ENCODE measurements at regions not wholly inside any gene's neighbourhood (a gene's known extent, or its start where the extent isn't known, plus 50 kb on each side); places are given as distances from the start of the nearest gene placed in this dataset.
A peak's percentile ranks its signal among the peaks of the same experiment; 100 is the strongest.

DNA sequence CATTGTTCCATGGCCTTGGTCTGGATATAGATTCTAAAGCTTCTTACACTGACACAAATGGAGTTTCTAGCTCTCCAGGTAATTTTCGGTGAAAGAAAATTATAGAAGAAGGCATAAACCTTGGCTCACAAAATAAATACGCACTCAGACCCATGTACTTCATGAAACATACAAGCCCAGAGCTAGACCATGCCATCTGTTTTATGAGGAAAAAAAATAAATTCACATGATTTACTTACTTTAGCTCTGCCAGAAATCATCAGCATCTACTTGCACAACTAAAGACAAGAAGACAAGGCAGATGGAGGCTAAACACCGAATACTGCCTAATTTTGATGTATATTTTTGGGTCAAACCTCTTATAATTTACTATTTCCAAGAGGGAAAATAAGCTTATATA lies 197.4 kb upstream of the KLF14 start:
- no peak for FAIRE-seq

DNA sequence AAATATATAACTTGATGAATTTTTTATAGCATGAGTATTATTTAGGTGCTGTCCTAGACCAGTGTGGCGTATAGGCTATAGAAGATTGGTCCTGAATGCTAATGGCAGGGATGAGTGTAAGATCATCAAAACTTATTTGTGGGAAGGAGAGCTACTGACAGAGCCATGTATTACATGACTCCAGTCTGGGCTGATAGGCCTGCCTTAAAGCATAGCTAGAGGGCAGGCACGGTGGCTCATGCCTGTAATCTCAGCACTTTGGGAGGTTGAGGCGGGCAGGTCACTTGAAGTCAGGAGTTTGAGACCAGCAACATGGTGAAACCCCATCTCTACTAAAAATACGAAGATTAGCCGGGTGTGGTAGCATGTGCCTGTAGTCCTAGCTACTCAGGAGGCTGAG lies 198.1 kb upstream of the KLF14 start:
- FAIRE-seq: no peak

DNA sequence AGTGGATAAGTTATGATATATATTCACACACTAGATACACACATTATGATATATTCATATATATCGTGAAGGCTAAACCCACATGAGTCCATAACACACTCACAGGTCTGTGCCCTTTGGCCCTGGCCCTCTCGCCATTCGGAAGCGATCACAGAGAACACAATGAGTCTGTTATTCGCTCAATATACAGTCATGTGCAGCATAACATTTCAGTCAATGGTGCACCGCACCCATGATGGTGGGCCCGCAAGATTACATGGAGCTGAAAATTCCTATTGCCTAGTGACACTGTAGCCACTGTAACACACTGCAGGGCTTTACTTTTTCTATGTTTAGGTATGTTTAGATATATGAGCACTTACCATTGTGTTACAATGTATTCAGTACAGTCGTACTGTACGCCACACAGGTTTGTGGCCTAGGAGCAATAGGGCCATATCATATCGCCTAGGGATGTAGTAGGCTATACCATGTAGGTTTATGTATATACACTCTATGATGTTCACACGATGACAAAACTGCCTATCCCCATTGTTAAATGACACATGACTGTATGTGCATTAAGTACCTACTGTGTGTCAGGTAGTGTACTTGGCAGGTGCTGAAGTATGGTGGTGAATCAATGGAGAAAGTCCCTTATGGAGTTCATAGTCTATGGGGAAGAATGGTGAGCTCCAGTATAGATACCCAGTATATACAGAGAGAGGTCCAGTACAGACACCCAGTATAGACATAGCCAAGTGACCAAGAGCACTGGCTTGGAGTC lies 198.8 kb upstream of the KLF14 start:
- no peak for FAIRE-seq

DNA sequence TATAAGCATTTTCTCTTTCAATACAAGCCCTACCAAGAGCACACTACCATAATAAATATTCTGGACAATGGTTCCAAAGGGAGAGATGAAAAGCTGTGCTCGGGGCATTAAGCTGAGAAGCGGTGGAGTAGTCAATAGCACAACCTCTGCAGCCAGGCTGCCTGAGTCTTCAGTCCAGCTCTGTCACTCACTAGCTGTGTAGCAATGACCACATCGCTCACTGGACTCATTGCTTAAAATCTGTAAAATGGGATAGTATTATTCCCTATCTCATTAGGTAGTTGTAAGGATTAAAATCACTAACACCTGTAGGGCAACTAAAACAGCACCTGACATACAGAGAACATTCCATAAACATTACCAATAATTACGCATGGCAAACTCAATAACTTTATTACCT lies 199.9 kb upstream of the KLF14 start:
- no peak for FAIRE-seq

DNA sequence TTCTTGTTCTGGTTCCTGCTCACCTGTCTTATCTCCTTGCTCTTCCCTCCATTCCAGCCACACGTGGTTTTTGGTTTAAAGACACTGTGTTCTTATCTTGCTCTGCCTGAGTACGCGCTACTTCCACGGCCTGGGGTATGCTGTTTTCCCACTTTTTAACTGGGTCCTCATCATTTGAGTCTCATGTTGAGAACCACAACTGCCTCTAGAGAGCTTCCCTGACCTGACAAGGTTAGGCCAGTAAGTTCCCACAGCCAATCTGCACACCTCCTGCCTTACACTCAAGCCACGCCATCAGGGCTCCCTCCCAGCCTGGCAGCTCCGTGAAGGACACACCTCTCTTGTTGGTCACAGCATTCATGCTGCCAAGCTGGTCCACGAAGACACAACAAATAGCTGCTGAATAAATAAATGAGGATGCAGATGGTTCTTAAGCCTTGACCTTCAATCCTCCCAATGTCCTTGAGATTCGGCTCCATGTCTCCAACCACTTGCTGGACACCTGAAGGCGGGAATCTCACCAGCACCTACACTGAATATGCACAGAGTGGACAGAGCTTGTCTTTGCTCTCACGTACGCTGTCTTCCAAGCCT lies 201.7 kb upstream of the KLF14 start:
- no peak for FAIRE-seq

DNA sequence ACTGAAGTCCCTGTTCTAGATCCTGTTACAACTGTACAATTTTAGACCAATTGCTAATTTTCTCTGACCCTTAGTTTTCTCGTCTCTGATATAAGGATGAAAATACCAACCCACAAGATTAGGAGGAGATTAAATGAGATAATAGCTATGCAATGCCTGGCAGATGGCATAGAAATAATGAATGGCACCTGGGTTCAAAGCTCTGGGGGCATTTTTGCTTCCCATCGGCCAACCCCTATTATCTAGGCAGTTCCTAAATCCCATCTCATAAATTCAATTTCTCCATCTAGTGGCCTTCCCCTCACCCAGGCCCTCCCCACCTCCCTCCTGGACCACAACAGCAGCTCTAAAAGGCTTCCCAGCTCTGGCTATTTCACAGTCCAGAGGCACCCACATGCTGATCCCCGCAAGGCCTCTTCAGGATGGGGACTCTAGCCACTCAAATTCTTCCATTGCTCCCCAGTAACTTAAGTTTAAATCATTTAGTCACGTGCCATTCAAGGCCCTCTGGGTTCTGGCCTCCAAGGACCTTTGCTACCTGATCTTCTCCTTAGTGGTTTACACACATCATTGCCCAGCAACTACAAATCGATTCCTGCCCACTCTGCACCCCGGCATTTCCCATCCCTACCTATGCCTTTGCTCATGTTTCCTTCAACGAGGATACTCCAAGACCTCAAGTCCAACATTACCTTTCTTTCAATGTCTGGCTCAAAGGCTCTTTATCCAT lies 202.4 kb upstream of the KLF14 start:
- no peak for FAIRE-seq

DNA sequence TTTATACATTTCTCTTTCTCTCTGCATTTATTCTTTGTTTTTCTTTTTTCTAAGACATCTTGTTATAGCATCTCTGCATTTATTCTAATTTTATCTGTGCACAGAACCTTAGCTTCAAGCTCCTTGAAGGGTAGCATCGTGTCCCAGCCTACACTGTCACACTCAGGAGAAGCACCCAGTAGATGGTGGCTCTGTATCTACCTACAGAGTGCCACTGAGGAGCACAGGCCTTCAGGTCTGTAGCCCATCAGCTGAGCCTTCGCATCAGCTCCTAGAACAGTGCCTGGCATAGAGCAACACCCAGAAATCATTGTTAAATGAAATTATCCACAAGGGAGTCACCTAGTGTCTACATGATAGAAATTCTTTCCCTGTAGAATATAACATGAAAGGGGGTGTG lies 203.0 kb upstream of the KLF14 start:
- no peak for FAIRE-seq

DNA sequence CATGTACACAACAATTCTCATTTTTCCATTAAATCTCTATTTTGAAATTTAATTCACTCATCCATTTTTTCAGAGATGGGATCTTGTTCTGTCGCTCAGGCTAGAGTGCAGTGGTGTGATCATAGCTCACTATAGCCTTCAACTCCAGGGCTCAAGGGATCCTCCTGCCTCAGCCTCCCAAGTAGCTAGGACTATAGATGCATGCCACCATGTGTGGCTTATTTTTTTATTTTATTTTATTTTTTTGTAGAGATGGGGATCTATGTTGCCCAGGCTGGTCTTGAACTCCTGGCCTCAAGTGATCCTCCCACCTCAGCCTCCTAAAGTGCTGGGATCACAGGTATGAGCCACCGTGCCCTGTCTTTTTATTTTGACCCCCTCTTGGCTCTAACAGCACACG lies 203.8 kb upstream of the KLF14 start:
- no peak for FAIRE-seq

DNA sequence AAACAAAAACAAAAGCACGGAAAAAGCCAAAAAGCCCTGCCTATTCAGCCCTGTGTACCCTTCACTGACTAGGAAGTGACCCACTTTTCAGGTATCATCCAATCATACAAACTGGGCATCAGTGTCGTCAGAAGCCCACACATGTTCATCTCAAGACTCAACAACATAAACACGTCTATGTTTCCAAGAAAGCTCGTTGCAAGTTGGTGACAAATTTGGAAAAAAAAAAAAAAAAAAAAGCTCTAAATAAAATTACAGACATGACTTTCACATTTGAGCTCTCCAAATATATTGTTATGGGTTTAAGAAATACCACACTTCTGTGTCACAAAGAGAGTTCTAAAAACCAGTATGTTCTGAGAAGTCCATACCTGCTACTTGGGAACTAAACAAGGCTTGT lies 204.7 kb upstream of the KLF14 start:
- peak; percentile 60 for FAIRE-seq

DNA sequence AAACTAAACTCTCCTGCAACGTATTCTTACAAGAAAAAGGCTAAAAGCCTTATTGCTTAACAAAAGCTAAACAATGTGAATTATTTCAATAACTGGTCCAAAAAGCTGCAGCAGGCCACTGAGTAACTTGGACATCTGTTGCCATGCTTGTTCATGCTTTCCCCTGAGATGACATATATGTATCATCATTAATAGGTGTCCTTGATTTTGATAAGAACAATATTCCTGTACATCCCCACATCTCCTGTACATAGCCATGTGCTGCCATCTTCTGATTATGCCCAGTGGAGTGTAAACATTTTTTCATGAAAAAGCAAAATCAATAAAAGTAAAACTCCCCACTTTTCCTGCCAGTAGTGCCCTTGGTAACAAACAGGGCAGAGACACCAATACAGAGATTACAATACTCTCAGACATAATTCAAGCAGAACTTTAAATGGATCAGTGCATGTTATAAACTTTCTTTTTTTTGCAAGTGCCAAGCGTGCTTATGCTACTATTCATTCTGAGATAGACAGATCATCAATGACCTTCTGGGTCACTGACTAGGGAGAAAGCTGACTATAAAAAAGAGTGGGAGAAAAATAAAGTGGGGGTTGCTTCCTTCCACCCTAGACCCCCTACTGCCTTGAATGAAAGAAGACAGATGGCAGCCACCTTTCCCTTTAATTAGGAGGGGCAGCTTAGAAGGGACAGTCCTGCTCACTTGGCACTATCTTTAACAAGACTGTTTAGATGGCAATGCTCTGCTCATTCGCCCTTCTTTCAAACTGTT lies 205.5 kb upstream of the KLF14 start:
- FAIRE-seq: no peak

DNA sequence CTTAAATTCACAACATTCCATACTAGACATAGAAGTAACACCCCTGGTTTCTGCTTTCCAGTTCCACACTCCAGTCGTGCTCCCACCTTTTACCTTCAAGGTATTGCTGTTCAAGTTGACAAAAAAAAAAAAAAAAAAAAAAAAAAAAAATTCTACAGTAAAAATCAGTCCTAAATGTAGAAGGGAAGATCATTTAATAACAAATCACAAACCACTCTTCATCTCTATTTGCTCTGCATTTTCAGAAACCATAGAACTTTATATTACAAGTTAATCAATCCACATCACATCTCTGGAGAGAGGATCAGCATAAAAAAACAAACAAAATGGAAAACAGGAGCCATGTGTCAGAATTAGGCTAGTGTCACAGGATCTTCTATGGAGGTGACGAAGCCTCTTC lies 206.3 kb upstream of the KLF14 start:
- peak; percentile 13 for FAIRE-seq

DNA sequence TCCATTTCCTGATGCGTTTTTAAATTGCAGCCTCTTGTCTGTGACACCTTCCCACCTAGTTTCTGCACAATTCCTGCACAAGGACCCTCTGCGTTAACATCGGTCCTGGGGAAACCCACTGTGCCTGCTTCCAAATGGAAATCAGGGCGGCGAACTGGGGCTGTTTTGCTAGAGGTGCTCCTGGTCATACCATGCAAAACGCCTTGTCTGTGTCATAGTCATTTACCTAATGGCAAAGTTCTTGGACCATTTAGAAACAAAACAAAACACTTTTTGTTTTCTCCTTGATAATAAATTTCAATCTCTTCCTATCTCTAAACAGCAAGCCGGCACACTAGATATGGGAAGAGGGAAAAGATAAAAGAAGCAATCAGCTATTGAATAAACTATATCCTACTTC lies 206.9 kb upstream of the KLF14 start:
- no peak for FAIRE-seq

DNA sequence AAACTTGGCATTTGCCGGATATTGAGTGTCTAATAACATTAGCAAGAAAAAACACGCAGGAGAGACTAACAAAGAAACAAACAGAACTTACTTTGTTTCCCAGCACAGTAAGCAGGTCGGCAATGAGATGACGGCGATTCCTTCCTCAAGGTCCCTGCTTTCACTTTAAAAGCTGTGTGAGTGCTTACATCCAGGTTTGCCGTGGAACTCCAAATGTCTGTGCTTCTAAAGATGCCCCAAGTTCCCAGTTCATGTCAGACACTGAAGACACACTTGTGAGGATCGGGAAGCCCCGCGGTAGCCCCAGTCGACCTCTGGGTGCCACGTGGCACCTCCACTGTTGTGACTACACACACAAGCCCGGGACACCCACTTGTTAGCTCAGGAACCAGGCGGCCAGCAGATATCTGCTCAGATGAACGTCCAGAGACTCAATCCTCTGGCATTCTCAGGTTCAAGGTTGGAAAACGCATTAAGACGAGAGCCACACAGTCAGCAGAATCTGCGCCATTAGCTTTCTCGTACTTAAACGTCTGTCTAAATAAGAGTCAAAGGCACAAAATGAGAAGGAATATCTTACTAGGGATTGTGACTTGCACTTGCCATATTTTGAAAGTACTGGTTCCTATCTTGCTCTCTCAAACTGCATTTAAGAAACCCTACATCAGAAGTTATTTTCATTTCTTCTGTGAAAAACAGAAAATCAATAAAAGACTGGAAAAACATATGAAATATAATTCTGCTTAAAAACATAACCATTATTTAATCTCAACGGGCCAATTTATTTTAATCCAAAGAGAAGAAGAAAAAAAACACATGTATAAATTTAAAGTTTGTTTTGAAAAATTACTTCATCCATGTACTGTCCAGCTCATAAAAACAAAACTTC lies 207.6 kb upstream of the KLF14 start:
- FAIRE-seq: peak; percentile 83

DNA sequence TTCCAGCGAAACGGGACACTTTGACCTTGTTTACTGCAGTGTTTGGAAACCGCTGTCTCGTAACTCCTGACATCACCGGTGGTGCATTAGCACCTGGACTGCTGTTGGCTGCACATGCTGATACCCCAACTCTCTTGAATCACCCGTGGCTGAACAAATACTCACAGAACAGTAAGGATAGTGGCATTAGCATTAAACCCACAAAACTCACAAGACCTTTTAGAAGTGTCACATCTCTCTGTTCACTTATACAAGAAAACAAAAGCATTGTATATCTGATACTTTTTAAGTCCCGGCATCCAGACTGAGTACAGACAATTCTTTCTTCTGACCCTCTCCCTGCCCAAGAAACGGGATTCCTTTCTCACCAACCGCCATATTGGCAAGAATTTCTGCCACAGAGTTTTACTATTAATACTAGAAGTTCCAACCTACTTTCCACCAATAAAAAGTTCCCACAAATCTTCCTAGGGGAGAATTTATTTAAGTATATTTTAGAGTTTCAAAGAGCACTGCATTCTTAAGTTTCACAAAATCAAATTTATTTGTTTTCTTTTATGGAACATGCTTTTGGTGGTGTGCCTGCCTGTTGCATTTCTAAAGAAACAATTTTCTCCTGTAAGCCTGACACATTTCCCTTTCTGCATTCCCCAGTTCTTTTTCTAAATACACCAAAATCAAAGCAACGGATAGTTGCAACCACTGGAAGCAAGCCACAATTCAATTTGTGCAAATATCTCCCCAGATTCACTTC lies 208.4 kb upstream of the KLF14 start:
- FAIRE-seq: peak; percentile 55

DNA sequence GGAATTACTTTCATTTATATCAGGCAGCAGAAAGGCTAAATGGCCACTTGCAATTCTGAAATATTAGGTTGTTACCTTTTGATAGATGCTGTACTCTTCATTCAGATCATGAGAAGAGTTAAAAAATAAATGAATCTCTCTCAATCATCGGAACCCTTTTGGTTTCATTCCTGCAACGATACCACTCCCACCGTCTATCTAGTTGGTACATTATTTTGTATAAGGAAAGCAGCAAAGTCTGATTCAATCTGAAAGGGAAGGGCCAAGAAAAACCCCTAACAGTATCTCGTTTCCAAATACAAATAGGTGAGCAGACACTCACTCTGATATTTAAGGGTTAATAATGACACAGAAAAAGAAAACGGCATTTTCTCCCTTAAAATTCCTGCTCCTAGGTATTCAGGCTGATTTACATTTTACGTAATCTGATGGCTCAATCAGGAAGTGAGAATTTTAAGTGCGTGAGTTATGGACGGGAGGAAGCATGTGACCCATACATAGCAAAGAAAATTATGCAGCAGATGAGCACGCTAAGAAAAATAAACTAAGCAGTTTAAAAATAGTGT lies 209.4 kb upstream of the KLF14 start:
- FAIRE-seq: peak; percentile 91

DNA sequence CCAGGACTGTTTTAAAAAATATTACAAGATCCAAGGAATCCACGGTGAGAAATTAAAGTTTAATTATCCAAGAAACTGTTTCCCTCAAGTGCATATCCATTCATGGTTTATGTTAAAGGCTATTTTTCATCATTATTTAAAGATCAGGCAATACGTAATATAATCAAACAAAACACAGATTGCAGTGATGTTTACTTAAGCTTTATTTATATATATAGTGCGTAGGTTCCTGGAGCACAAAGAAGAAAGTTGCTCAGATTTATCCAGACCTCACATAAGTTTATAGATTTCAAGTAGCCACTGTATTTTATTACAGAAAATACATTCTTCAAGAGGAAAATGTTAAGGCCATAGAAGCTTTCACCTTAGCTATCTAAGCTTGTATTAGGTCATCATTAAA lies 210.0 kb upstream of the KLF14 start:
- no peak for FAIRE-seq

DNA sequence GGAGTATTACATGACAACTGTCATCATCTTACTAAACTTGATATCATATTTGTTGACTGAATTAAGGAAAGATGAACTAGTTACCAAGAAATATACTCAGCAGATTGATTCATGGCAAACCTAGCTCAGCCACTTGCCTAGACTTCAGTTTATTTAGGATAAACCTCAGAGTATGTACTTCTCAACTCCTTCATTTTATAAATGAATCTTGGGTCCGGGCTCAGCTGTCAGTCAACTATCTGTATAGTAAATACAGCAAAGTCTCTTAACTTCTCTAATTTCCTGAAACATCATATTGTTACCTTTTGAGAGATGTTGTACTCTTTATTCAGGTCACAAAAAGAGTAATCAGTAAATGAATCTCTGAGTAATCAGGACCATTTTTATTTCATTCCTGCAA lies 211.0 kb upstream of the KLF14 start:
- FAIRE-seq: peak; percentile 67

DNA sequence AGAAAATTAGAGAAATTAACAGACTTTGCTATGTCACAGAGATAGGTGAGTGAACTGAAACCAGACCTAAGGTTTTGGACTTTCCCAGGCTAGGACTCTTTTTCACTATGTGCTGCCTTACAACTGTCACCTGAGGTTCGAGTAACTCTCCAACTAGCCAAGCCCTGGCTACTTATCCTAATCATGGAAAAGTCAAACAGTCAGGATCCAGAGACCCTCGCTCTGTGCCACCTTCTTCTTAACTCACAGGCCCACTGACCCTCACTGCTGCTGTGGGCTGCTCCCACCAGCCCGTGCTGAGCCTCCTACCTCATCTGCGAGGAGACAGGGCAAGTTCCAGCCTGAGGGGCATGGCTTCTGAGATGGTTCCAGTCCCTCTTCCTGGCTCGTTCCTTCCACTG lies 211.4 kb upstream of the KLF14 start:
- FAIRE-seq: no peak

DNA sequence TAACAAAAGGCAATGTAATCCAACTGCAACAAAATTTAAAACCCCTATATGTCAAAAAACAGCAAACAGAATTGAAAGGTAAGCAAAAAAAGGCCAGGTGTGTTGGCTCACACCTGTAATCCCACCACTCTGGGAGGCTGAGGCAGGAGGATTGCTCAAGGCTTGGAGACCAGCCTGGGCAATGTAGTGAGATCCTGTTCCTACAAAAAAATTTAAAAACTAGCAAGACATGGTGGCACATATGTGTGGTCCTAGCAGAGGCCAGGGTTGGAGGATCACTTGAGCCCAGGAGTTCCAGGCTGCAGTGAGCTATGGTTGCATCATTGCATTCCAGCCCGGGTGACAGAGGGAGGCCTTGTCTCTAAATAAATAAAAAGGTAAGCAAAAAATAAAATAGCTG lies 212.1 kb upstream of the KLF14 start:
- no peak for FAIRE-seq

DNA sequence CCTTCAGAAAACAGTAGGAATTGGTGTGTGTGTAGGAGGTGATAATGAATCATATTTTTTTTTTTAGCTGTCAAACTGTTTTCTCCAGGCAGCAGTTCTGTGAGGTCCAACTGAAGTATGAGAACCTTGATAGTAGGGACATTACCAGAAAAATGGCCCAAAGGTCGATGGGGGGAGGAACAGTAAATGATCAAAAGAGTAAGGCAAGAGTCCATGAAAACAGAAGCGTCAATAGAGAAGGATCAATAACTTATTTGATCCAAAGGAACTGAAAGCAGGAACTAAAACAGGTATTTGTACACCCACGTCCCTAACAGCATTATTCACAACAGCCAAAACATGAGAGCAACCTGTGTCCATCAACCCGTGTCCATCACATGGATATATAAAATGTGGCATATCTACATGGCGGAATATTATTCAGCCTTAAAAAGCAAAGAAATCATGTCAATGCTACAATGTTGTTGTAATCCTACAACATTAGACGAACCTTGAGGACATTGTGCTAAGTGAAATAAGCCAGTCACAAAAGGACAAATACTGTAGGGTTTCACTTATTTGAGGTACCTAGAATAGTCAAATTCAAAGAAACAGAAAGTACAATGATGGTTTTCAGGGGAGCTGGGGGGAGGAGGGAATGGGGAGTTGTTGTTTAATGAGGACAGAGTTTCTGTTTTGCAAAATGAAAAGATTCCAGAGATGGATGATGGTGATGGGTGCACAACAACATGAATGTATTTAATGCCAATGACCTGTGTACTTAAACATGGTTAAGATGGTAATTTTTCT lies 214.0 kb upstream of the KLF14 start:
- FAIRE-seq: peak; percentile 17
